KBM-7 (cell line): ENCODE measurements at regions not wholly inside any gene's neighbourhood (a gene's known extent, or its start where the extent isn't known, plus 50 kb on each side); places are given as distances from the start of the nearest gene placed in this dataset.

Source experiments
- DNase-seq: peaks from one replicate; pipeline ENCODE4 v3.0.0-alpha.2; 2015
- in situ Hi-C: fragments of 300-500 bp; cut with MboI; formaldehyde crosslinking; loops from 2 replicates; pipeline ENCODE4 v1.14.3; 2020; ENCODE audit warnings: low sequenced_read_pairs, low pct_unique_long_range_greater_than_20kb, mixed read lengths

- DNase-seq = no peak
- in situ Hi-C loops = no loop called here
These were observed 62.7 kb upstream of the BRINP3 start for GRCh38 chr1:190540366-190540765.

GRCh38 chr1:190551638-190552037 lies 74.0 kb upstream of the BRINP3 start:
- no peak for DNase-seq
- in situ Hi-C loops = no loop called here

- no peak for DNase-seq
- in situ Hi-C loops = no loop called here
These were observed 82.6 kb upstream of the BRINP3 start for GRCh38 chr1:190560161-190560681.

GRCh38 chr1:190563230-190563629 lies 85.6 kb upstream of the BRINP3 start:
- in situ Hi-C loops = no loop called here
- no peak for DNase-seq

DNA sequence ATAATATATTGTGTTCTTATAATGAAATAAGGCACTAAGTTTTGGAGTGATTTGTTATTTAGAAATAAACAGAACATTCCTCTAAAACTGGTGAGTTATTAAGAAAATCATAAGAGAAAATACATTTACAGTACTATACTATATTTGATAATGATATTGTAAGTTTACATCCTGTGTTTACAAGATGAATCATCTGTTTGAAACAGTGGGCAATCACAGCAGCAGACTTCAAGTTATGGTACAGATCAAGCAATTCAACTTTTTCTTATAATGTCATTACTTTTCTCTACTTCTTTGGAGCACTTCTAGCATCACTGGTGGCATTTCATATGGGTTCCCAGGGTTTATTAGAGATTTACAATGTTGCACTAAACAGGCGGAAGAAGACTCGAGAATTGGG lies 86.5 kb upstream of the BRINP3 start:
- in situ Hi-C loops = no loop called here
- no peak for DNase-seq

GRCh38 chr1:190578017-190578416 lies 100.4 kb upstream of the BRINP3 start:
- no peak for DNase-seq
- in situ Hi-C loops = no loop called here

DNA sequence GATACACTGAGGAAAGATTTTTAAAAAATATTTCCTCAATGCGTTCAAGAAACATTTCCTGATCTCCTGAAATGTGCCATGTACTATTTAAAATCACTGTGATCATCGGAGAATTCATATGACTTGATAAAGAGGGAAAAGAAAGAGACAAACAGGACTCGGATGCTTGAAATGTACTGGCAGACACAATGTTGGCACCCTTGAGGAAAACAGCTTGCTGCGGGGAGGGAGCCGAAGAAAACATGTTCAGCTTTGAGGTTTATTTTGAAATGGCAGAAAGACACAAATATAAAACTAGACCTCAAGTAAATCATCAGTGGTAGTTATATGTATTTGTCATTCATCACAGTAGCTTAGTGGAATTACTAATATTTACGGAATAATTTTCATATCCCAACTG lies 100.9 kb upstream of the BRINP3 start:
- in situ Hi-C loops = no loop called here

DNA sequence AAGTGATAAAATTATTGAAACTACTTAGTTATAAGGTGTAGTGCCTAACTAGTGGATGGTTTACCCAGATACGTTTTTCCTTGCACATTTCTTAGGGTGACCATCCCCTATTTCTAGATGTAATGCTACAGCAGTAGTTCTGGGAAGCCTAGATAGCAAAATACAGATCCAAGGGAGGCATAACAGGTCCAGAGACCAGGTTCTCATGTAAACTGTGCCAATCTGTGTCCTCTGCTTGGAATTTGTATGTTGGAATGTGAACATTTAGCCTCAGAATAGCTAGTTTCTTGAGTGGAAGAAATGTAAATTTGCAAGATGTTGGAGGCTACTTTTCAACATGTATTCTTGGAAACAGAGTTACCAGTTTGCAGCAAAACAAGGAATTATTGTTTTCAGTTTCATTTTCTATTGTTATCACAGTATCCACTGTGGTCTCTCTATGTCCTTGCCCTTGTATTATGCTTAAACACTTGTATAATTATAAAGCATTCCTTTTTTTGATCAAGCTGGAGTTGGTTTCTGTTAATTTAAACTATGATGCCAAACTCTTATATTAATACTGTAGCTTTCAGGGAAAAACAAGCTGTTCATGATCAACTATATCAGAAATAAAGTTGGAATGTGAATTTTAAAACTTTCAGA lies 102.0 kb upstream of the BRINP3 start:
- DNase-seq = no peak
- in situ Hi-C loops = no loop called here

More for the DNA sequence above, 100.9 kb upstream of the BRINP3 start:
- DNase-seq = no peak

DNA sequence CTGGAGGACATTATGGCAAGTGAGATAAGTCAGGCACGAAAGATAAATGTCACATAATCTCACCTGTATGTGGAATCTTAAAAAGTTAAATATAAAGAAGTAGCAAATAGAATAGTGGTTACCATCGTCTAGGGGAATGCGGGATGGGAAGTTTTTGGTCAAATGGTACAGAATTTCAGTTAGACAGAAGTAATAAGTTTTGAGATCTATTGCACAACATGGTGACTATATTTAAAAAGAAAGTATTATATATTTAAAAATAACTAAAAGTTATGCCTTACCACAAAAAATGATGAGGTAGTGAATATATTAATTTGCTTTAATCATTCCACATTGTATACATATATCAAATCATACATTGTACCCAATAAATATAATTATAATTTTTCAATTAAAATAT lies 106.2 kb upstream of the BRINP3 start:
- in situ Hi-C loops = no loop called here
- no peak for DNase-seq

DNA sequence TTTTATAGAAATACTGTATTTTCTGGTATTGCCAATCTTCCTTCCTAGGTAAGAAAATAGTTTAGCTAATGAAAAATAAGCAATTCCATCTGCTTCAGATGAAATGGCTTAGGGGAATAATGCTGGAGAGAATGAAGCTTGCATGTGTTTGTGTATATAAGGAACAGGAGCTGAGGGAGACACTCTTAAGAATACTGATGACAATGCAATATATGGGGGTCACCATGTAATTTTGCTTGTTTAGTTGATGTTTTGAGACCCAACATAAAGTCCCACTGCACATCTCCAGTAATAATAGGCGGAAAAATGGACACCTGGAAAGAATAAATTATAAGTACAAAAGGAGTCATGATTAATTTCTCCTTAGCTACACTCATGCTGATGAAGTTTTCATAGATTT lies 110.8 kb upstream of the BRINP3 start:
- in situ Hi-C loops = no loop called here
- DNase-seq = no peak

GRCh38 chr1:190595438-190595837 lies 117.8 kb upstream of the BRINP3 start:
- in situ Hi-C loops = no loop called here
- DNase-seq = no peak

DNA sequence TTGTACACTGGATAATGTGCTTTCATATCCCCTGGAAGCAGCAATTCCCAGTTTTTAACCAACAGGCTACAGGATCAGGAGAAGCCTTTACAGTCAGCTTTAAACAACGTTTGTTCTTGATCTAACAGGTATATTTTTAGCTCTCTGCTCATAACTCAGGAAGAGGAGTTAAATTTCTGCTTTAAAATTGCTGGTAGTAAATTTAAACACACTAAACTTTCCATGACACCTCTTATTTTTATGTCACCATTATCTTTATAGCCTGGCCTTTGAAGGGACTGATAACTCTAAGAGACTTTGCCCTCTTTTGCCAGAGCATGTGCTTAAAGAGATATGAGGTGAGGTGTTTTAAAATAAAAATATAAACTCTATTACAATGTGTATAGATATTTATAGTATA lies 119.6 kb upstream of the BRINP3 start:
- DNase-seq = no peak
- in situ Hi-C loops = no loop called here

- no peak for DNase-seq
- in situ Hi-C loops = no loop called here
These were observed 122.0 kb upstream of the BRINP3 start for GRCh38 chr1:190599670-190600069.

- DNase-seq = no peak
- in situ Hi-C loops = no loop called here
These were observed 124.7 kb upstream of the BRINP3 start for GRCh38 chr1:190602325-190602724.

- no peak for DNase-seq
- in situ Hi-C loops = no loop called here
These were observed 130.6 kb upstream of the BRINP3 start for GRCh38 chr1:190608282-190608681.

- in situ Hi-C loops = no loop called here
- no peak for DNase-seq
These were observed 138.2 kb upstream of the BRINP3 start for GRCh38 chr1:190615818-190616217.

GRCh38 chr1:190616235-190616634 lies 138.6 kb upstream of the BRINP3 start:
- no peak for DNase-seq
- in situ Hi-C loops = no loop called here

- DNase-seq = no peak
- in situ Hi-C loops = no loop called here
These were observed 142.1 kb upstream of the BRINP3 start for GRCh38 chr1:190619724-190620123.

GRCh38 chr1:190633488-190633887 lies 155.8 kb upstream of the BRINP3 start:
- in situ Hi-C loops = no loop called here
- peak; percentile 2 for DNase-seq

- DNase-seq = no peak
- in situ Hi-C loops = no loop called here
These were observed 156.5 kb upstream of the BRINP3 start for GRCh38 chr1:190634134-190634533.

GRCh38 chr1:190649553-190649952 lies 171.9 kb upstream of the BRINP3 start:
- no peak for DNase-seq
- in situ Hi-C loops = no loop called here
